Fibroblast of lung (primary cell): ENCODE measurements at regions not wholly inside any gene's neighbourhood (a gene's known extent, or its start where the extent isn't known, plus 50 kb on each side); places are given as distances from the start of the nearest gene placed in this dataset.

Experiments
- EZH2 ChIP-seq: IDR thresholded peaks from 2 replicates; pipeline ENCODE4 v1.5.1; 2012; ENCODE audit warnings: low read length, control low read depth, mild to moderate bottlenecking; ENCODE audit errors: missing control alignments
- TF ChIP-seq, protein P1 (sequence below), 2 donors: IDR thresholded peaks in 1 of 2; conservative IDR thresholded peaks in 1 of 2; 1 replicate in 1 of 2; 2 replicates in 1 of 2; pipeline ENCODE4 v1.5.1; 2011 to 2012; ENCODE audit warnings: low read length in 2 of 2, control low read depth in 1 of 2, inconsistent platforms in 1 of 2, low read depth in 1 of 2, mild to moderate bottlenecking in 1 of 2

- TF ChIP-seq, protein P1, sequence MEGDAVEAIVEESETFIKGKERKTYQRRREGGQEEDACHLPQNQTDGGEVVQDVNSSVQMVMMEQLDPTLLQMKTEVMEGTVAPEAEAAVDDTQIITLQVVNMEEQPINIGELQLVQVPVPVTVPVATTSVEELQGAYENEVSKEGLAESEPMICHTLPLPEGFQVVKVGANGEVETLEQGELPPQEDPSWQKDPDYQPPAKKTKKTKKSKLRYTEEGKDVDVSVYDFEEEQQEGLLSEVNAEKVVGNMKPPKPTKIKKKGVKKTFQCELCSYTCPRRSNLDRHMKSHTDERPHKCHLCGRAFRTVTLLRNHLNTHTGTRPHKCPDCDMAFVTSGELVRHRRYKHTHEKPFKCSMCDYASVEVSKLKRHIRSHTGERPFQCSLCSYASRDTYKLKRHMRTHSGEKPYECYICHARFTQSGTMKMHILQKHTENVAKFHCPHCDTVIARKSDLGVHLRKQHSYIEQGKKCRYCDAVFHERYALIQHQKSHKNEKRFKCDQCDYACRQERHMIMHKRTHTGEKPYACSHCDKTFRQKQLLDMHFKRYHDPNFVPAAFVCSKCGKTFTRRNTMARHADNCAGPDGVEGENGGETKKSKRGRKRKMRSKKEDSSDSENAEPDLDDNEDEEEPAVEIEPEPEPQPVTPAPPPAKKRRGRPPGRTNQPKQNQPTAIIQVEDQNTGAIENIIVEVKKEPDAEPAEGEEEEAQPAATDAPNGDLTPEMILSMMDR (conservative IDR thresholded peaks at IDR 0.05 in 1 of 2, IDR thresholded peaks at IDR 0.05 in 1 of 2; ENCODE audit: low read depth in 1 of 2, low read length in 2 of 2) = no peak
- no peak for TF ChIP-seq EZH2
Measured at GRCh38 chr2:192809173-192809572, 614.4 kb upstream of the TMEFF2 start.
